ENCODE measurements at regions not wholly inside any gene's neighbourhood (a gene's known extent, or its start where the extent isn't known, plus 50 kb on each side); places are given as distances from the start of the nearest gene placed in this dataset.

GRCh38 chr12:5148880-5149279 is 105.2 kb downstream of the KCNA5 start:
- TF ChIP-seq CTCF (IDR thresholded peaks at IDR 0.05): no peak
- no peak for TF ChIP-seq POLR2A (IDR thresholded peaks at IDR 0.05)

Data from testis (tissue), 2 donors.